ENCODE measurements at regions not wholly inside any gene's neighbourhood (a gene's known extent, or its start where the extent isn't known, plus 50 kb on each side); places are given as distances from the start of the nearest gene placed in this dataset.

DNA sequence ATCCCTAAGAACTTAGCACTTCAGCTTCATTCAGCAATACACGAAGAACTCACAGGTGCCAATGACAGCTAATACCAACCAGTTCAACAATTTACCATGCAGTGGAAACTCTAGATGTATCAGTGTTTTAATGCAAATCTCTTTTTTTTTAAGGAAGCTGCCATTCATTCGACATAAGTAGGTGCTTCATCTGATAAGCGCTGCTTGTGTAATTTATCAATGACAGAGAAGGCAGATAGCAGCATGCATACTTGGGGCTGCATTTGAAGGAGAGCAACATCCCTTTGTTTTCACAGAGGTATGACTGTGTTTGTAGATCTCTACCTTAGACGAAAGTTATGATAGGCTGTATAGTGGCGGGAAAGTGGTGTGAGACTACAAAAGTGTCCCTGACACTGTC lies 977.1 kb downstream of the AACS start:
- TF ChIP-seq, protein P1, sequence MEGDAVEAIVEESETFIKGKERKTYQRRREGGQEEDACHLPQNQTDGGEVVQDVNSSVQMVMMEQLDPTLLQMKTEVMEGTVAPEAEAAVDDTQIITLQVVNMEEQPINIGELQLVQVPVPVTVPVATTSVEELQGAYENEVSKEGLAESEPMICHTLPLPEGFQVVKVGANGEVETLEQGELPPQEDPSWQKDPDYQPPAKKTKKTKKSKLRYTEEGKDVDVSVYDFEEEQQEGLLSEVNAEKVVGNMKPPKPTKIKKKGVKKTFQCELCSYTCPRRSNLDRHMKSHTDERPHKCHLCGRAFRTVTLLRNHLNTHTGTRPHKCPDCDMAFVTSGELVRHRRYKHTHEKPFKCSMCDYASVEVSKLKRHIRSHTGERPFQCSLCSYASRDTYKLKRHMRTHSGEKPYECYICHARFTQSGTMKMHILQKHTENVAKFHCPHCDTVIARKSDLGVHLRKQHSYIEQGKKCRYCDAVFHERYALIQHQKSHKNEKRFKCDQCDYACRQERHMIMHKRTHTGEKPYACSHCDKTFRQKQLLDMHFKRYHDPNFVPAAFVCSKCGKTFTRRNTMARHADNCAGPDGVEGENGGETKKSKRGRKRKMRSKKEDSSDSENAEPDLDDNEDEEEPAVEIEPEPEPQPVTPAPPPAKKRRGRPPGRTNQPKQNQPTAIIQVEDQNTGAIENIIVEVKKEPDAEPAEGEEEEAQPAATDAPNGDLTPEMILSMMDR (conservative IDR thresholded peaks at IDR 0.05) = no peak
- no peak for TF ChIP-seq ZFX (IDR thresholded peaks at IDR 0.05)
